ENCODE measurements at regions not wholly inside any gene's neighbourhood (a gene's known extent, or its start where the extent isn't known, plus 50 kb on each side); places are given as distances from the start of the nearest gene placed in this dataset.

GRCh38 chr9:79335987-79336386 is 235.8 kb upstream of the TLE4 start:
- DNase-seq (ENCODE audit: low spot score) = no peak
- H3K9me3 Mint-ChIP-seq (ENCODE audit: unreplicated experiment) = peaks cover 3% of the 10 kb centered on the region
- H3K36me3 Mint-ChIP-seq (ENCODE audit: low read depth, unreplicated experiment) = no peaks in the 10 kb centered on the region
- H3K27me3 Mint-ChIP-seq (ENCODE audit: unreplicated experiment) = peaks cover 1% of the 10 kb centered on the region
- TF ChIP-seq, protein P1, sequence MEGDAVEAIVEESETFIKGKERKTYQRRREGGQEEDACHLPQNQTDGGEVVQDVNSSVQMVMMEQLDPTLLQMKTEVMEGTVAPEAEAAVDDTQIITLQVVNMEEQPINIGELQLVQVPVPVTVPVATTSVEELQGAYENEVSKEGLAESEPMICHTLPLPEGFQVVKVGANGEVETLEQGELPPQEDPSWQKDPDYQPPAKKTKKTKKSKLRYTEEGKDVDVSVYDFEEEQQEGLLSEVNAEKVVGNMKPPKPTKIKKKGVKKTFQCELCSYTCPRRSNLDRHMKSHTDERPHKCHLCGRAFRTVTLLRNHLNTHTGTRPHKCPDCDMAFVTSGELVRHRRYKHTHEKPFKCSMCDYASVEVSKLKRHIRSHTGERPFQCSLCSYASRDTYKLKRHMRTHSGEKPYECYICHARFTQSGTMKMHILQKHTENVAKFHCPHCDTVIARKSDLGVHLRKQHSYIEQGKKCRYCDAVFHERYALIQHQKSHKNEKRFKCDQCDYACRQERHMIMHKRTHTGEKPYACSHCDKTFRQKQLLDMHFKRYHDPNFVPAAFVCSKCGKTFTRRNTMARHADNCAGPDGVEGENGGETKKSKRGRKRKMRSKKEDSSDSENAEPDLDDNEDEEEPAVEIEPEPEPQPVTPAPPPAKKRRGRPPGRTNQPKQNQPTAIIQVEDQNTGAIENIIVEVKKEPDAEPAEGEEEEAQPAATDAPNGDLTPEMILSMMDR (IDR thresholded peaks at IDR 0.05; ENCODE audit: unreplicated experiment) = no peak
- H3K4me3 Mint-ChIP-seq (ENCODE audit: unreplicated experiment) = no peak overlapping the region
- no peak overlapping the region for H3K27ac Mint-ChIP-seq (ENCODE audit: unreplicated experiment)
- H3K4me1 Mint-ChIP-seq (ENCODE audit: unreplicated experiment) = peaks cover 5% of the 10 kb centered on the region

GRCh38 chr9:79341561-79341960 is 230.2 kb upstream of the TLE4 start:
- DNase-seq (ENCODE audit: low spot score) = no peak
- H3K27ac Mint-ChIP-seq (ENCODE audit: unreplicated experiment) = no peak overlapping the region
- H3K4me3 Mint-ChIP-seq (ENCODE audit: unreplicated experiment) = no peak overlapping the region
- no peaks in the 10 kb centered on the region for H3K4me1 Mint-ChIP-seq (ENCODE audit: unreplicated experiment)
- TF ChIP-seq, protein P1 (IDR thresholded peaks at IDR 0.05; ENCODE audit: unreplicated experiment) = no peak
- H3K9me3 Mint-ChIP-seq (ENCODE audit: unreplicated experiment) = peaks cover 3% of the 10 kb centered on the region
- no peaks in the 10 kb centered on the region for H3K36me3 Mint-ChIP-seq (ENCODE audit: low read depth, unreplicated experiment)
- no peaks in the 10 kb centered on the region for H3K27me3 Mint-ChIP-seq (ENCODE audit: unreplicated experiment)

DNA sequence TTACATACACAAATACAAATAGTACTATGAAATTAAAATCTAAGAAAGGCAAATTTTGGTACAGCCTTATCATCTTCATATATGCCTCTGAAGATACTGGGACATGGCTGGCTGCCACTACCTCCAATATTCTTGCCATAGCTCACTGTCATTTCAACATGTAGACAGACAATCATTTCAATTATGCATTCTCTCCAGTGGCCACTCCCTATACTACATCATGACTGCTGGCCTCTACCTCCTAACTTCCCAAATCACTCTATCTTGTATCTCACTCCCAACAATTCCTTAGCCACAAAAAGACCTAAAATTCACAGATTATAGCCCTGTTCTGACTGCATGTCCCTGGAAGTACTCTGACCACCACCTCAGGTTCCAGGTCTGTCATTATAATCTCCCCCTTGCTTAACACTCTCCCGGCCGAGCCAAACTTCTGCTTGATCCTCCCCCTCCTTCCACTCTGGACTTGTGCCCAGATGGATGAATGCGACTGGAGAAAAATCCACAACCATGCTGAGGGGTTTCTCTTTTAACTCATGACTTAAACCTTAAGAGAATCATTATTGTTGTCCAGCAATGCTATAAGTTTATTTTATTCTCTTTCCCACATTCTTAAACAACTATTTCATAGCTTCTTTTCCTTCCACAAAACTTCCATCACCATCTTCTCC is 225.3 kb upstream of the TLE4 start:
- no peak for DNase-seq (ENCODE audit: low spot score)
- no peak overlapping the region for H3K4me3 Mint-ChIP-seq (ENCODE audit: unreplicated experiment)

GRCh38 chr9:79352322-79352721 is 219.4 kb upstream of the TLE4 start:
- Mint-ChIP-seq H3K4me1 (ENCODE audit: unreplicated experiment) (peaks cover 5% of the 10 kb centered on the region), H3K9me3 (ENCODE audit: unreplicated experiment) (no peaks in the 10 kb centered on the region), H3K27ac (ENCODE audit: unreplicated experiment) (no peak overlapping the region), H3K36me3 (ENCODE audit: low read depth, unreplicated experiment) (no peaks in the 10 kb centered on the region), H3K4me3 (ENCODE audit: unreplicated experiment) (no peak overlapping the region), H3K27me3 (ENCODE audit: unreplicated experiment) (no peaks in the 10 kb centered on the region)
- DNase-seq (ENCODE audit: low spot score) = no peak
- TF ChIP-seq, protein P1 (IDR thresholded peaks at IDR 0.05; ENCODE audit: unreplicated experiment) = no peak

More for the DNA sequence above, 225.3 kb upstream of the TLE4 start:
- Mint-ChIP-seq H3K27ac (ENCODE audit: unreplicated experiment) (no peak overlapping the region), H3K4me1 (ENCODE audit: unreplicated experiment) (no peaks in the 10 kb centered on the region), H3K36me3 (ENCODE audit: low read depth, unreplicated experiment) (no peaks in the 10 kb centered on the region), H3K9me3 (ENCODE audit: unreplicated experiment) (no peaks in the 10 kb centered on the region), H3K27me3 (ENCODE audit: unreplicated experiment) (no peaks in the 10 kb centered on the region)
- TF ChIP-seq, protein P1 (IDR thresholded peaks at IDR 0.05; ENCODE audit: unreplicated experiment) = no peak

GRCh38 chr9:79353856-79354520 is 217.8 kb upstream of the TLE4 start:
- Mint-ChIP-seq H3K4me1 (ENCODE audit: unreplicated experiment) (peaks cover 10% of the 10 kb centered on the region), H3K9me3 (ENCODE audit: unreplicated experiment) (no peaks in the 10 kb centered on the region), H3K4me3 (ENCODE audit: unreplicated experiment) (no peak overlapping the region), H3K27me3 (ENCODE audit: unreplicated experiment) (no peaks in the 10 kb centered on the region), H3K36me3 (ENCODE audit: low read depth, unreplicated experiment) (no peaks in the 10 kb centered on the region), H3K27ac (ENCODE audit: unreplicated experiment) (no peak overlapping the region)
- TF ChIP-seq, protein P1 (IDR thresholded peaks at IDR 0.05; ENCODE audit: unreplicated experiment) = no peak
- DNase-seq (ENCODE audit: low spot score) = no peak
